SK-N-SH treated with all-trans-retinoic acid at 6 μM for 48 hours (cell line): ENCODE measurements at regions not wholly inside any gene's neighbourhood (a gene's known extent, or its start where the extent isn't known, plus 50 kb on each side); places are given as distances from the start of the nearest gene placed in this dataset.

Experiments
- ATAC-seq: fragments of 200-7000 bp; cut with Tn5 transposase; 3 replicates; pipeline ENCODE4 v1.9.1; 2020; ENCODE audit warnings: mild to moderate bottlenecking, moderate library complexity
- ARNTL ChIP-seq: fragments of 450-650 bp; formaldehyde crosslinking; IDR thresholded peaks from 2 replicates; pipeline ENCODE4 v1.5.0; 2020; ENCODE audit warnings: low read depth, mild to moderate bottlenecking, moderate library complexity, borderline replicate concordance
- BACH2 ChIP-seq: fragments of 250-450 bp; sonication (Bioruptor Pico); IDR thresholded peaks from 2 replicates; pipeline ENCODE4 v1.9.0; 2021; ENCODE audit warnings: mild to moderate bottlenecking, borderline replicate concordance
- CSDC2 ChIP-seq: fragments of 250-450 bp; sonication (Bioruptor Pico); IDR thresholded peaks from 2 replicates; pipeline ENCODE4 v1.5.0; 2020; ENCODE audit warnings: mild to moderate bottlenecking, moderate library complexity
- ESRRG ChIP-seq: fragments of 250-450 bp; sonication (Bioruptor Pico); IDR thresholded peaks from 2 replicates; pipeline ENCODE4 v1.6.1; 2021; ENCODE audit warnings: mild to moderate bottlenecking
- ISL1 ChIP-seq: fragments of 250-450 bp; sonication (Bioruptor Pico); IDR thresholded peaks from 2 replicates; pipeline ENCODE4 v2.1.2; 2022; ENCODE audit warnings: mild to moderate bottlenecking, moderate library complexity
- OSR1 ChIP-seq: fragments of 250-450 bp; sonication (Bioruptor Pico); IDR thresholded peaks from 2 replicates; pipeline ENCODE4 v1.8.0; 2022; ENCODE audit warnings: moderate library complexity, mild to moderate bottlenecking, inconsistent platforms
- PPARA ChIP-seq: fragments of 250-450 bp; sonication (Bioruptor Pico); IDR thresholded peaks from 2 replicates; pipeline ENCODE4 v1.5.0; 2020; ENCODE audit warnings: mild to moderate bottlenecking, borderline replicate concordance
- SNAI2 ChIP-seq: fragments of 250-450 bp; sonication (Bioruptor Pico); IDR thresholded peaks from 2 replicates; pipeline ENCODE4 v1.5.0; 2020; ENCODE audit warnings: mild to moderate bottlenecking, moderate library complexity
- TOX ChIP-seq: fragments of 250-450 bp; sonication (Bioruptor Pico); IDR thresholded peaks from 2 replicates; pipeline ENCODE4 v1.8.0; 2021; ENCODE audit warnings: mild to moderate bottlenecking, moderate library complexity, borderline replicate concordance
- ZC3H10 ChIP-seq: fragments of 250-450 bp; sonication (Bioruptor Pico); IDR thresholded peaks from 2 replicates; pipeline ENCODE4 v1.5.1; 2021; ENCODE audit warnings: mild to moderate bottlenecking, moderate library complexity
- ZFP3 ChIP-seq: fragments of 250-450 bp; sonication (Bioruptor Pico); IDR thresholded peaks from 2 replicates; pipeline ENCODE4 v1.5.0; 2020; ENCODE audit warnings: mild to moderate bottlenecking, moderate library complexity
- ZFP30 ChIP-seq: fragments of 450-650 bp; formaldehyde crosslinking; IDR thresholded peaks from 2 replicates; pipeline ENCODE4 v1.5.0; 2022; ENCODE audit warnings: mild to moderate bottlenecking, moderate library complexity
- ZNF565 ChIP-seq: fragments of 450-650 bp; formaldehyde crosslinking; conservative IDR thresholded peaks from 2 replicates; pipeline ENCODE4 v1.5.0; 2020; ENCODE audit warnings: low read depth, mild to moderate bottlenecking, moderate library complexity
- ZNF70 ChIP-seq: fragments of 450-650 bp; formaldehyde crosslinking; IDR thresholded peaks from 2 replicates; pipeline ENCODE4 v1.5.0; 2020; ENCODE audit warnings: mild to moderate bottlenecking, moderate library complexity
- ZNF8 ChIP-seq: fragments of 450-650 bp; formaldehyde crosslinking; IDR thresholded peaks from 2 replicates; pipeline ENCODE4 v1.5.0; 2020; ENCODE audit warnings: mild to moderate bottlenecking, moderate library complexity
- TF ChIP-seq, protein P1 (sequence below): fragments of 250-450 bp; sonication (Bioruptor Pico); IDR thresholded peaks from 2 replicates; pipeline ENCODE4 v1.5.1; 2021; ENCODE audit warnings: mild to moderate bottlenecking, moderate library complexity
- TF ChIP-seq, protein P2 (sequence below): fragments of 250-450 bp; sonication (Bioruptor Pico); IDR thresholded peaks from 2 replicates; pipeline ENCODE4 v1.5.1; 2020; ENCODE audit warnings: low read depth, mild to moderate bottlenecking, moderate library complexity
- TF ChIP-seq, protein P3 (sequence below): fragments of 250-450 bp; sonication (Bioruptor Pico); IDR thresholded peaks from 2 replicates; pipeline ENCODE4 v1.5.0; 2020; ENCODE audit warnings: mild to moderate bottlenecking, moderate library complexity
- TF ChIP-seq, protein P4 (sequence below): fragments of 250-450 bp; sonication (Bioruptor Pico); IDR thresholded peaks from 2 replicates; pipeline ENCODE4 v1.8.0; 2020; ENCODE audit warnings: mild to moderate bottlenecking, moderate library complexity, borderline replicate concordance
- TF ChIP-seq, protein P5 (sequence below): fragments of 250-450 bp; sonication (Bioruptor Pico); IDR thresholded peaks from 2 replicates; pipeline ENCODE4 v1.8.0; 2021; ENCODE audit warnings: low read depth, mild to moderate bottlenecking, moderate library complexity, borderline replicate concordance

DNA sequence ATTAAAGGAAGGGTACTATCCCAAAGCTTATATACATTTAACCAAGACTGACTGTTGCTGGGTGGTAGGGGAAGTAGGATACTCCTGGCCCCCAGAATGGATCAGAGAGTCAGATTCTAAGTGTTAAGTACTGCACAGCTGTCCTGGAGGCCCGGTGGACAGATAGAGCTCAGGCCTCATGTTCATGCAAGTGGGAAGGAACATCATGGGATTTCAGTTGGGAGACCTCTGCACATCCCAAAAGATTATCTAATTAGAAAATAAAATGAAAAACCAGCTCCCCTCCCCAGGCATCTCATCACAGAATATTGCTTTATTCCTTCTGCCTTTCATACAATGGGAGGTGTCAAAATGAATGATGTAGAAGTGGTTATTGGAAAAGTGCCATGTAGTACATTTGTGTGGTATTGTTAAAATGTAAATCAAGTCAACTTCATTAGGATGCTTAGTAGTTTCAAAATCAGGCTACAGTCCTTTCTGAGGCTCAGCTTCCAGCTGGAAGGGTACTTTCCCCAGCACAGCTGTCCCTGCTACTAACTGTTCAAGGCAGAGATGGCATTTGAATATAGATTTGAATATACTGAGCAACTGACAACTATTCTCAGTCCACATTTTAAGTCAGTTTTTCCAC, 82.9 kb downstream of the SLC35B3 start:
- no peak for ATAC-seq
- TF ChIP-seq ZFP30 (CRISPR knock-in tag) (no peak), ZC3H10 (CRISPR knock-in tag) (no peak), ZFP3 (no peak), CSDC2 (CRISPR knock-in tag) (no peak), ZNF8 (CRISPR knock-in tag) (no peak), BACH2 (no peak), ZNF70 (CRISPR knock-in tag) (no peak), ZNF565 (CRISPR knock-in tag) (no peak)
- TF ChIP-seq, protein P1, sequence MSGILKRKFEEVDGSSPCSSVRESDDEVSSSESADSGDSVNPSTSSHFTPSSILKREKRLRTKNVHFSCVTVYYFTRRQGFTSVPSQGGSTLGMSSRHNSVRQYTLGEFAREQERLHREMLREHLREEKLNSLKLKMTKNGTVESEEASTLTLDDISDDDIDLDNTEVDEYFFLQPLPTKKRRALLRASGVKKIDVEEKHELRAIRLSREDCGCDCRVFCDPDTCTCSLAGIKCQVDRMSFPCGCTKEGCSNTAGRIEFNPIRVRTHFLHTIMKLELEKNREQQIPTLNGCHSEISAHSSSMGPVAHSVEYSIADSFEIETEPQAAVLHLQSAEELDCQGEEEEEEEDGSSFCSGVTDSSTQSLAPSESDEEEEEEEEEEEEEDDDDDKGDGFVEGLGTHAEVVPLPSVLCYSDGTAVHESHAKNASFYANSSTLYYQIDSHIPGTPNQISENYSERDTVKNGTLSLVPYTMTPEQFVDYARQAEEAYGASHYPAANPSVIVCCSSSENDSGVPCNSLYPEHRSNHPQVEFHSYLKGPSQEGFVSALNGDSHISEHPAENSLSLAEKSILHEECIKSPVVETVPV: no peak
- TF ChIP-seq, protein P2, sequence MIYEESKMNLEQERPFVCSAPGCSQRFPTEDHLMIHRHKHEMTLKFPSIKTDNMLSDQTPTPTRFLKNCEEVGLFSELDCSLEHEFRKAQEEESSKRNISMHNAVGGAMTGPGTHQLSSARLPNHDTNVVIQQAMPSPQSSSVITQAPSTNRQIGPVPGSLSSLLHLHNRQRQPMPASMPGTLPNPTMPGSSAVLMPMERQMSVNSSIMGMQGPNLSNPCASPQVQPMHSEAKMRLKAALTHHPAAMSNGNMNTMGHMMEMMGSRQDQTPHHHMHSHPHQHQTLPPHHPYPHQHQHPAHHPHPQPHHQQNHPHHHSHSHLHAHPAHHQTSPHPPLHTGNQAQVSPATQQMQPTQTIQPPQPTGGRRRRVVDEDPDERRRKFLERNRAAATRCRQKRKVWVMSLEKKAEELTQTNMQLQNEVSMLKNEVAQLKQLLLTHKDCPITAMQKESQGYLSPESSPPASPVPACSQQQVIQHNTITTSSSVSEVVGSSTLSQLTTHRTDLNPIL (CRISPR knock-in tag): no peak

DNA sequence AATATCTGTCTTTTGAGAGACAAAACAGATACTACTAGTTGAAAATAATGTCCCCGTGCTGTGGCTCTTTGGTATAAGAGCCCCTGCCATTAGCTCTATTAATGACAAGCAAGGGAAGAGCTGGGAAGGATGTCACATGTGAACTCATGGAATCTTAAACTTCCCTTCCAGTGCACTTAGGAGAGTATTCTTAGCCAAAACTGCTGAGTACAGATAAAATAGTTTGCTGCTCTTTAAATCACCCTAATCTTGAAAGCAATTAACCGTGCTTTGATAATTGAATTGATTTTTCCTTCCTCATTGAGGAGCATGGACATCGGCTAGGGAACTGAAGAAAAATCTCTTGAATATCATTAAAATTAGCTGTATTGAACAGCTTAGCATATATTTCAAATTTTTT, 91.7 kb downstream of the SLC35B3 start:
- no peak for TF ChIP-seq ISL1 (CRISPR knock-in tag)
- TF ChIP-seq ZNF565 (CRISPR knock-in tag): no peak
- TF ChIP-seq, all 23 proteins: peak for 0
- ATAC-seq: no peak

DNA sequence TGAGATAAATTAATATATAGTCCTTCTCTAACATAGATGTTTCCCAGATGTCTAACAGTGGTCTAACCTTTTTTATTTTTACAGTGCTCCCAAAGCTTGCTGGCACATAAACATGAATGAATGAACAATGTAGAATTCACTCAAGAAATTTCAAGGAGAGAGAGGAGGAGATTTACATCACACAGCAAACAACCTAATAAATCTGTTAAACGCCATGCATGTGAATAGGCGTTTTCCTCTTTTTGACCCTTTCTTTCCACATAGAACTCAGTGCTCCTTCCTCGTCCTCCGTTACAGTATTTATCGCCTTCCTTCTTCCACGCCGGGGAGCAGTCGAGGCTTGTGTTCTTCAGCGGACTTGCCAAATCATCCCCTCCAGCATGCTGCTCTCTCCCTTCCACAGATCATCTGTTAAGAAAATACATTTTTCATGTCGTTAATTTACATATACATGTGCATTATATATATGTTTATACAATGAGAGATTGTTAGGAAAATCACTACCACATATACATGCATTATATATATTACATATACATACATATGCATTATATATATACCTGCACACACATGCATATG, 93.0 kb downstream of the SLC35B3 start:
- ATAC-seq: no peak
- TF ChIP-seq ZFP3 (no peak), ZNF70 (CRISPR knock-in tag) (no peak), ZNF8 (CRISPR knock-in tag) (no peak), CSDC2 (CRISPR knock-in tag) (no peak), ZNF565 (CRISPR knock-in tag) (no peak), SNAI2 (no peak), PPARA (CRISPR knock-in tag) (no peak), OSR1 (CRISPR knock-in tag) (no peak), TOX (CRISPR knock-in tag) (no peak), ZFP30 (CRISPR knock-in tag) (no peak), BACH2 (no peak), ISL1 (CRISPR knock-in tag) (no peak), ARNTL (CRISPR knock-in tag) (no peak), ZC3H10 (CRISPR knock-in tag) (no peak), ESRRG (CRISPR knock-in tag) (no peak)
- TF ChIP-seq, protein P2 (CRISPR knock-in tag): no peak
- TF ChIP-seq, protein P3, sequence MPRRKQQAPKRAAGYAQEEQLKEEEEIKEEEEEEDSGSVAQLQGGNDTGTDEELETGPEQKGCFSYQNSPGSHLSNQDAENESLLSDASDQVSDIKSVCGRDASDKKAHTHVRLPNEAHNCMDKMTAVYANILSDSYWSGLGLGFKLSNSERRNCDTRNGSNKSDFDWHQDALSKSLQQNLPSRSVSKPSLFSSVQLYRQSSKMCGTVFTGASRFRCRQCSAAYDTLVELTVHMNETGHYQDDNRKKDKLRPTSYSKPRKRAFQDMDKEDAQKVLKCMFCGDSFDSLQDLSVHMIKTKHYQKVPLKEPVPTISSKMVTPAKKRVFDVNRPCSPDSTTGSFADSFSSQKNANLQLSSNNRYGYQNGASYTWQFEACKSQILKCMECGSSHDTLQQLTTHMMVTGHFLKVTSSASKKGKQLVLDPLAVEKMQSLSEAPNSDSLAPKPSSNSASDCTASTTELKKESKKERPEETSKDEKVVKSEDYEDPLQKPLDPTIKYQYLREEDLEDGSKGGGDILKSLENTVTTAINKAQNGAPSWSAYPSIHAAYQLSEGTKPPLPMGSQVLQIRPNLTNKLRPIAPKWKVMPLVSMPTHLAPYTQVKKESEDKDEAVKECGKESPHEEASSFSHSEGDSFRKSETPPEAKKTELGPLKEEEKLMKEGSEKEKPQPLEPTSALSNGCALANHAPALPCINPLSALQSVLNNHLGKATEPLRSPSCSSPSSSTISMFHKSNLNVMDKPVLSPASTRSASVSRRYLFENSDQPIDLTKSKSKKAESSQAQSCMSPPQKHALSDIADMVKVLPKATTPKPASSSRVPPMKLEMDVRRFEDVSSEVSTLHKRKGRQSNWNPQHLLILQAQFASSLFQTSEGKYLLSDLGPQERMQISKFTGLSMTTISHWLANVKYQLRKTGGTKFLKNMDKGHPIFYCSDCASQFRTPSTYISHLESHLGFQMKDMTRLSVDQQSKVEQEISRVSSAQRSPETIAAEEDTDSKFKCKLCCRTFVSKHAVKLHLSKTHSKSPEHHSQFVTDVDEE (CRISPR knock-in tag): no peak
- TF ChIP-seq, protein P4, sequence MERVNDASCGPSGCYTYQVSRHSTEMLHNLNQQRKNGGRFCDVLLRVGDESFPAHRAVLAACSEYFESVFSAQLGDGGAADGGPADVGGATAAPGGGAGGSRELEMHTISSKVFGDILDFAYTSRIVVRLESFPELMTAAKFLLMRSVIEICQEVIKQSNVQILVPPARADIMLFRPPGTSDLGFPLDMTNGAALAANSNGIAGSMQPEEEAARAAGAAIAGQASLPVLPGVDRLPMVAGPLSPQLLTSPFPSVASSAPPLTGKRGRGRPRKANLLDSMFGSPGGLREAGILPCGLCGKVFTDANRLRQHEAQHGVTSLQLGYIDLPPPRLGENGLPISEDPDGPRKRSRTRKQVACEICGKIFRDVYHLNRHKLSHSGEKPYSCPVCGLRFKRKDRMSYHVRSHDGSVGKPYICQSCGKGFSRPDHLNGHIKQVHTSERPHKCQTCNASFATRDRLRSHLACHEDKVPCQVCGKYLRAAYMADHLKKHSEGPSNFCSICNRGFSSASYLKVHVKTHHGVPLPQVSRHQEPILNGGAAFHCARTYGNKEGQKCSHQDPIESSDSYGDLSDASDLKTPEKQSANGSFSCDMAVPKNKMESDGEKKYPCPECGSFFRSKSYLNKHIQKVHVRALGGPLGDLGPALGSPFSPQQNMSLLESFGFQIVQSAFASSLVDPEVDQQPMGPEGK: no peak
- TF ChIP-seq, protein P1: no peak
- TF ChIP-seq, protein P5, sequence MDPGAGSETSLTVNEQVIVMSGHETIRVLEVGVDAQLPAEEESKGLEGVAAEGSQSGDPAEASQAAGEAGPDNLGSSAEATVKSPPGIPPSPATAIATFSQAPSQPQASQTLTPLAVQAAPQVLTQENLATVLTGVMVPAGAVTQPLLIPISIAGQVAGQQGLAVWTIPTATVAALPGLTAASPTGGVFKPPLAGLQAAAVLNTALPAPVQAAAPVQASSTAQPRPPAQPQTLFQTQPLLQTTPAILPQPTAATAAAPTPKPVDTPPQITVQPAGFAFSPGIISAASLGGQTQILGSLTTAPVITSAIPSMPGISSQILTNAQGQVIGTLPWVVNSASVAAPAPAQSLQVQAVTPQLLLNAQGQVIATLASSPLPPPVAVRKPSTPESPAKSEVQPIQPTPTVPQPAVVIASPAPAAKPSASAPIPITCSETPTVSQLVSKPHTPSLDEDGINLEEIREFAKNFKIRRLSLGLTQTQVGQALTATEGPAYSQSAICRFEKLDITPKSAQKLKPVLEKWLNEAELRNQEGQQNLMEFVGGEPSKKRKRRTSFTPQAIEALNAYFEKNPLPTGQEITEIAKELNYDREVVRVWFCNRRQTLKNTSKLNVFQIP (CRISPR knock-in tag): no peak
